HEK293 (cell line): ENCODE measurements at regions not wholly inside any gene's neighbourhood (a gene's known extent, or its start where the extent isn't known, plus 50 kb on each side); places are given as distances from the start of the nearest gene placed in this dataset.

Experiments used
- CTCF ChIA-PET: fragments of 350-600 bp; formaldehyde crosslinking; extraction: SDS; loops from one replicate; lab custom pipeline; 2021; ENCODE audit warnings: antibody characterized with exemption; lab: Yijun Ruan, JAX
- POLR2A ChIA-PET: fragments of 300-600 bp; formaldehyde crosslinking; extraction: SDS; loops from one replicate; lab custom pipeline; 2020; ENCODE audit warnings: antibody characterized with exemption, inconsistent platforms; lab: Yijun Ruan, JAX
- H3K27ac ChIP-seq: fragments of 200-500 bp; sonication (Bioruptor generic); 2 replicates; pipeline ENCODE4 v1.5.1; 2014; ENCODE audit warnings: low read depth, low read length, control low read depth, inconsistent platforms; ENCODE audit errors: extremely low read depth
- H3K36me3 ChIP-seq, 2 experiments: fragments of 200-500 bp in 1 of 2; sonication (Bioruptor generic) in 1 of 2; 1 replicate in 1 of 2; 2 replicates in 1 of 2; pipeline ENCODE4 v1.5.1; 2014 to 2017; ENCODE audit warnings: inconsistent platforms in 2 of 2, low read length in 2 of 2; ENCODE audit not compliant: control insufficient read depth in 2 of 2, insufficient read depth in 1 of 2
- H3K4me1 ChIP-seq: fragments of 200-500 bp; sonication (Bioruptor generic); 2 replicates; pipeline ENCODE4 v1.5.1; 2014; ENCODE audit warnings: mild to moderate bottlenecking, low read length, inconsistent platforms; ENCODE audit not compliant: control insufficient read depth, insufficient read depth
- H3K4me3 ChIP-seq: 2 replicates; pipeline ENCODE4 v1.5.1; 2011; ENCODE audit warnings: low read depth, mild to moderate bottlenecking, control low read depth, low read length, moderate library complexity
- H3K9me3 ChIP-seq: fragments of 200-500 bp; sonication (Bioruptor generic); 2 replicates; pipeline ENCODE4 v1.5.1; 2014; ENCODE audit warnings: low read depth, low read length, inconsistent platforms; ENCODE audit not compliant: control insufficient read depth, insufficient read depth
- GFI1B ChIP-seq: fragments of 450-650 bp; formaldehyde crosslinking; IDR thresholded peaks from 2 replicates; pipeline ENCODE4 v1.5.1; 2016; ENCODE audit warnings: missing biosample characterization, missing genetic modification characterization
- HOXC10 ChIP-seq: sonication (generic); formaldehyde crosslinking; IDR thresholded peaks from 2 replicates; pipeline ENCODE4 v1.8.1; 2023; ENCODE audit warnings: mild to moderate bottlenecking, missing genetic modification reagents
- KLF1 ChIP-seq: fragments of 450-650 bp; formaldehyde crosslinking; IDR thresholded peaks from 2 replicates; pipeline ENCODE4 v1.5.1; 2016; ENCODE audit warnings: missing biosample characterization, missing genetic modification characterization
- KLF7 ChIP-seq: fragments of 450-650 bp; formaldehyde crosslinking; IDR thresholded peaks from 2 replicates; pipeline ENCODE4 v1.5.1; 2016; ENCODE audit warnings: missing biosample characterization, missing genetic modification characterization, borderline replicate concordance
- KLF9 ChIP-seq: fragments of 450-650 bp; formaldehyde crosslinking; IDR thresholded peaks from 2 replicates; pipeline ENCODE4 v1.5.1; 2016; ENCODE audit warnings: missing biosample characterization, missing genetic modification characterization, low read depth
- MEIS1 ChIP-seq: sonication (generic); formaldehyde crosslinking; IDR thresholded peaks from 2 replicates; pipeline ENCODE4 v1.8.1; 2022; ENCODE audit warnings: missing genetic modification reagents, mild to moderate bottlenecking, borderline replicate concordance
- TCF7L2 ChIP-seq: IDR thresholded peaks from 2 replicates; pipeline ENCODE4 v1.6.1; 2011; ENCODE audit warnings: low read depth, mild to moderate bottlenecking, inconsistent platforms, low read length, moderate library complexity, borderline replicate concordance
- WT1 ChIP-seq: fragments of 450-650 bp; formaldehyde crosslinking; IDR thresholded peaks from 2 replicates; pipeline ENCODE4 v1.5.1; 2016; ENCODE audit warnings: missing biosample characterization, missing genetic modification characterization
- ZBTB17 ChIP-seq: fragments of 450-650 bp; formaldehyde crosslinking; IDR thresholded peaks from 2 replicates; pipeline ENCODE4 v1.5.1; 2016; ENCODE audit warnings: missing biosample characterization, missing genetic modification characterization
- ZBTB8A ChIP-seq: fragments of 450-650 bp; formaldehyde crosslinking; IDR thresholded peaks from 2 replicates; pipeline ENCODE4 v1.5.1; 2016; ENCODE audit warnings: missing biosample characterization, missing genetic modification characterization
- ZFP37 ChIP-seq: fragments of 450-650 bp; formaldehyde crosslinking; IDR thresholded peaks from 2 replicates; pipeline ENCODE4 v1.5.1; 2016; ENCODE audit warnings: missing biosample characterization, missing genetic modification characterization
- ZNF138 ChIP-seq: fragments of 450-650 bp; formaldehyde crosslinking; IDR thresholded peaks from 2 replicates; pipeline ENCODE4 v1.5.1; 2016; ENCODE audit warnings: missing biosample characterization, missing genetic modification characterization, borderline replicate concordance
- ZNF157 ChIP-seq: fragments of 450-650 bp; formaldehyde crosslinking; IDR thresholded peaks from 2 replicates; pipeline ENCODE4 v1.5.1; 2016; ENCODE audit warnings: missing biosample characterization, missing genetic modification characterization
- ZNF175 ChIP-seq: fragments of 450-650 bp; formaldehyde crosslinking; IDR thresholded peaks from 2 replicates; pipeline ENCODE4 v1.5.1; 2016; ENCODE audit warnings: missing biosample characterization, missing genetic modification characterization
- ZNF19 ChIP-seq: fragments of 450-650 bp; formaldehyde crosslinking; IDR thresholded peaks from 2 replicates; pipeline ENCODE4; 2016; ENCODE audit warnings: missing biosample characterization, missing genetic modification characterization, low read depth
- ZNF211 ChIP-seq: fragments of 450-650 bp; formaldehyde crosslinking; IDR thresholded peaks from 2 replicates; pipeline ENCODE4 v1.5.1; 2016; ENCODE audit warnings: low read depth, missing biosample characterization, missing genetic modification characterization
- ZNF544 ChIP-seq: fragments of 450-650 bp; formaldehyde crosslinking; IDR thresholded peaks from 2 replicates; pipeline ENCODE4 v1.5.0; 2017; ENCODE audit warnings: missing biosample characterization, missing genetic modification characterization
- ZNF558 ChIP-seq: fragments of 450-650 bp; formaldehyde crosslinking; IDR thresholded peaks from 2 replicates; pipeline ENCODE4 v1.5.1; 2016; ENCODE audit warnings: missing biosample characterization, missing genetic modification characterization
- ZNF560 ChIP-seq: fragments of 450-650 bp; formaldehyde crosslinking; IDR thresholded peaks from 2 replicates; pipeline ENCODE4 v1.5.1; 2017; ENCODE audit warnings: missing biosample characterization, missing genetic modification characterization, borderline replicate concordance
- ZNF600 ChIP-seq: fragments of 450-650 bp; formaldehyde crosslinking; IDR thresholded peaks from 2 replicates; pipeline ENCODE4 v1.5.1; 2016; ENCODE audit warnings: missing biosample characterization, missing genetic modification characterization
- ZNF610 ChIP-seq: fragments of 450-650 bp; formaldehyde crosslinking; IDR thresholded peaks from 2 replicates; pipeline ENCODE4 v1.5.1; 2016; ENCODE audit warnings: missing biosample characterization, missing genetic modification characterization, borderline replicate concordance
- ZNF660 ChIP-seq: fragments of 450-650 bp; IDR thresholded peaks from 2 replicates; pipeline ENCODE4 v1.5.1; 2018; ENCODE audit warnings: missing biosample characterization, mild to moderate bottlenecking, missing genetic modification characterization
- ZNF830 ChIP-seq: fragments of 450-650 bp; IDR thresholded peaks from 2 replicates; pipeline ENCODE4 v1.5.0; 2018; ENCODE audit warnings: missing biosample characterization, missing genetic modification characterization, low read depth, mild to moderate bottlenecking, moderate library complexity
- TF ChIP-seq, protein P1 (sequence below): fragments of 450-650 bp; formaldehyde crosslinking; IDR thresholded peaks from 2 replicates; pipeline ENCODE4 v1.5.1; 2016; ENCODE audit warnings: missing biosample characterization, missing genetic modification characterization
- TF ChIP-seq, protein P2 (sequence below): fragments of 450-650 bp; IDR thresholded peaks from 2 replicates; pipeline ENCODE4 v1.5.1; 2018; ENCODE audit warnings: missing biosample characterization, missing genetic modification characterization
- TF ChIP-seq, protein P3 (sequence below): fragments of 450-650 bp; formaldehyde crosslinking; IDR thresholded peaks from 2 replicates; pipeline ENCODE4 v1.5.1; 2016; ENCODE audit warnings: missing biosample characterization, missing genetic modification characterization

DNA sequence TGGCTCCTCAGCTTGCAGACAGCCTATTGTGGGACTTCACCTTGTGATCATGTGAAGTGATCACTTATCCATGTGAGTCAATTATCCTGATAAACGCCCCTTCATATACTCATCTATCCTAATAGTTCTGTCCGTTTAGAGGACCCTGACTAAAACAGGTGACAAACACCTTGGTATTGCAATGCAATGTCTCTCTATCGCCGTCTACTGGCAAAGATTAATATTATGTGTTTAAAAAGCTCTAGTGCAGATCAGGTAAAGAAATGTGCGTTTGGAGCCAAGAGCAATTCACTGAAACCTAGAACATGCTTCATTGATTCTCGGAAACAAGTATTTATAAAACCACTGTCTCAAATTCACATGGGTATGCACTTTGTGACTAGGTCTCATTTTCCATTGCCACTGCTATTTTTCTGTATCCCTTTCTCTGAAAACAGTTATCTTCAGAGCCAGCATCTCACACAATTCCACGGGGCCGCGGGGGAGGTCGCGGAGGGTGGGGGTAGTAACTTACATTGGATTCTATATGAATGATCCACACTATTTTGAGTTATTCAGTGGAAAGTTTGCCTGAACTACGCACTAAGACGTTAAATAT lies 554.6 kb upstream of the NCAM2 start:
- H3K4me3 ChIP-seq: no peak overlapping the region
- no peaks in the 10 kb centered on the region for H3K36me3 ChIP-seq
- ChIA-PET POLR2A (no interaction called here), CTCF (interaction anchor here (0.5 to 2.7 kb wide), 20 partner anchors 8 to 445 kb away, joined by 3 to 16 read pairs (median 4); no protein-coding TSS in a partner anchor)
- no peak overlapping the region for H3K27ac ChIP-seq
- no peaks in the 10 kb centered on the region; the same call in 1 of the 2 replicates for H3K9me3 ChIP-seq
- no peak for TF ChIP-seq ZBTB8A (tag by site-specific recombination)
- TF ChIP-seq ZNF544 (tag by site-specific recombination): no peak
- no peak for TF ChIP-seq ZNF157 (tag by site-specific recombination)
- no peak for TF ChIP-seq MEIS1 (CRISPR knock-in tag)
- no peak for TF ChIP-seq ZNF211
- no peak for TF ChIP-seq ZNF600 (tag by site-specific recombination)
- TF ChIP-seq TCF7L2: no peak
- no peak for TF ChIP-seq GFI1B (tag by site-specific recombination)
- TF ChIP-seq ZNF660 (tag by site-specific recombination): no peak
- H3K4me1 ChIP-seq: no peaks in the 10 kb centered on the region

DNA sequence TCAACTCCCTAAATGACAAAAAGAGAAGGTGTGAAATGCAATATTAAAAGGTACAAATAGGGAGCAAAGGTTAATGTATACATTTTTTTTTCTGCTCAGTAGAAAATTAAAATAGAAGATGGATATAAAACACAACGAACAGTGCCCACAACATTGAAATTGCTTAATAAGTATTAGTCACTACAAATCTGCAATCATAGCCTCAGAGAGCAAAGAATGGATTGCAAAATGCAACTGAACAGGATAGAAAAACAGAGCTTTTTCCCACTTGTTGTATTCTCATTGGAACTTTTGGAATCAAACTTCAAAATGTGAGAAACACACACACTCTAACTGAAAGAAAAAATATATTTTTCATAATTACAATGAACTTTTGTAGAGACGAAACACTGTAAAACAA lies 552.2 kb upstream of the NCAM2 start:
- no peak for TF ChIP-seq ZNF610 (tag by site-specific recombination)
- no peak for TF ChIP-seq ZBTB17 (tag by site-specific recombination)
- no peak for TF ChIP-seq ZNF830 (tag by site-specific recombination)
- POLR2A ChIA-PET: no interaction called here
- CTCF ChIA-PET: no interaction called here
- Histone ChIP-seq H3K27ac (no peak overlapping the region), H3K9me3 (no peaks in the 10 kb centered on the region; the same call in 1 of the 2 replicates), H3K4me3 (no peak overlapping the region), H3K4me1 (no peaks in the 10 kb centered on the region), H3K36me3 (no peaks in the 10 kb centered on the region)

DNA sequence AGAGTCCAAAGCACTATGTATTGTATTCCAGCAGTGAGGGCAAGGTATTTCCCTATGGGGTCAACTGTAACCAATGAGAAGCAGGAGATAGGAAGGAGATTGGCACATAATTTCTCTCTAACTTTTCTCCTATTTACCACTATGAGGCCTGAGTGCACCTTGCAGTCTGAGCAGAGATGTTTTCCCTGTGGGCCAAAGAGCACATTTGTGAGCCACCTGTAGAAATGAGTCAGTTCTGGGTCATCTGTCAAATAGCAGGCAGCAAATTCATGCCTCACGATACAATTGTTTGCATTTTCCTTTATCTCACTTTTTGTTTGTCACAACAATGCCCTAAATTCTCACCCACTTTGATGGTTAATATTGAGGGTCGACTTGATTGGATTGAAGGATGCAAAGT lies 547.2 kb upstream of the NCAM2 start:
- H3K36me3 ChIP-seq: no peaks in the 10 kb centered on the region
- no peaks in the 10 kb centered on the region for H3K4me1 ChIP-seq
- TF ChIP-seq ZNF19 (tag by site-specific recombination) (no peak), ZNF558 (tag by site-specific recombination) (no peak), KLF9 (tag by site-specific recombination) (no peak), ZNF138 (no peak), KLF1 (tag by site-specific recombination) (no peak), ZFP37 (no peak), KLF7 (tag by site-specific recombination) (no peak), ZNF560 (tag by site-specific recombination) (no peak), HOXC10 (no peak), ZNF175 (tag by site-specific recombination) (no peak), WT1 (no peak)
- TF ChIP-seq, protein P1, sequence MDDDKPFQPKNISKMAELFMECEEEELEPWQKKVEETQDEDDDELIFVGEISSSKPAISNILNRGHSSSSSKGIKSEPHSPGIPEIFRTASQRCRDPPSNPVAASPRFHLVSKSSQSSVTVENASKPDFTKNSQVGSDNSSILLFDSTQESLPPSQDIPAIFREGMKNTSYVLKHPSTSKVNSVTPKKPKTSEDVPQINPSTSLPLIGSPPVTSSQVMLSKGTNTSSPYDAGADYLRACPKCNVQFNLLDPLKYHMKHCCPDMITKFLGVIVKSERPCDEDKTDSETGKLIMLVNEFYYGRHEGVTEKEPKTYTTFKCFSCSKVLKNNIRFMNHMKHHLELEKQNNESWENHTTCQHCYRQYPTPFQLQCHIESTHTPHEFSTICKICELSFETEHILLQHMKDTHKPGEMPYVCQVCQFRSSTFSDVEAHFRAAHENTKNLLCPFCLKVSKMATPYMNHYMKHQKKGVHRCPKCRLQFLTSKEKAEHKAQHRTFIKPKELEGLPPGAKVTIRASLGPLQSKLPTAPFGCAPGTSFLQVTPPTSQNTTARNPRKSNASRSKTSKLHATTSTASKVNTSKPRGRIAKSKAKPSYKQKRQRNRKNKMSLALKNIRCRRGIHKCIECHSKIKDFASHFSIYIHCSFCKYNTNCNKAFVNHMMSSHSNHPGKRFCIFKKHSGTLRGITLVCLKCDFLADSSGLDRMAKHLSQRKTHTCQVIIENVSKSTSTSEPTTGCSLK: no peak
- TF ChIP-seq, protein P2, sequence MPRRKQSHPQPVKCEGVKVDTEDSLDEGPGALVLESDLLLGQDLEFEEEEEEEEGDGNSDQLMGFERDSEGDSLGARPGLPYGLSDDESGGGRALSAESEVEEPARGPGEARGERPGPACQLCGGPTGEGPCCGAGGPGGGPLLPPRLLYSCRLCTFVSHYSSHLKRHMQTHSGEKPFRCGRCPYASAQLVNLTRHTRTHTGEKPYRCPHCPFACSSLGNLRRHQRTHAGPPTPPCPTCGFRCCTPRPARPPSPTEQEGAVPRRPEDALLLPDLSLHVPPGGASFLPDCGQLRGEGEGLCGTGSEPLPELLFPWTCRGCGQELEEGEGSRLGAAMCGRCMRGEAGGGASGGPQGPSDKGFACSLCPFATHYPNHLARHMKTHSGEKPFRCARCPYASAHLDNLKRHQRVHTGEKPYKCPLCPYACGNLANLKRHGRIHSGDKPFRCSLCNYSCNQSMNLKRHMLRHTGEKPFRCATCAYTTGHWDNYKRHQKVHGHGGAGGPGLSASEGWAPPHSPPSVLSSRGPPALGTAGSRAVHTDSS (tag by site-specific recombination): no peak
- TF ChIP-seq, protein P3, sequence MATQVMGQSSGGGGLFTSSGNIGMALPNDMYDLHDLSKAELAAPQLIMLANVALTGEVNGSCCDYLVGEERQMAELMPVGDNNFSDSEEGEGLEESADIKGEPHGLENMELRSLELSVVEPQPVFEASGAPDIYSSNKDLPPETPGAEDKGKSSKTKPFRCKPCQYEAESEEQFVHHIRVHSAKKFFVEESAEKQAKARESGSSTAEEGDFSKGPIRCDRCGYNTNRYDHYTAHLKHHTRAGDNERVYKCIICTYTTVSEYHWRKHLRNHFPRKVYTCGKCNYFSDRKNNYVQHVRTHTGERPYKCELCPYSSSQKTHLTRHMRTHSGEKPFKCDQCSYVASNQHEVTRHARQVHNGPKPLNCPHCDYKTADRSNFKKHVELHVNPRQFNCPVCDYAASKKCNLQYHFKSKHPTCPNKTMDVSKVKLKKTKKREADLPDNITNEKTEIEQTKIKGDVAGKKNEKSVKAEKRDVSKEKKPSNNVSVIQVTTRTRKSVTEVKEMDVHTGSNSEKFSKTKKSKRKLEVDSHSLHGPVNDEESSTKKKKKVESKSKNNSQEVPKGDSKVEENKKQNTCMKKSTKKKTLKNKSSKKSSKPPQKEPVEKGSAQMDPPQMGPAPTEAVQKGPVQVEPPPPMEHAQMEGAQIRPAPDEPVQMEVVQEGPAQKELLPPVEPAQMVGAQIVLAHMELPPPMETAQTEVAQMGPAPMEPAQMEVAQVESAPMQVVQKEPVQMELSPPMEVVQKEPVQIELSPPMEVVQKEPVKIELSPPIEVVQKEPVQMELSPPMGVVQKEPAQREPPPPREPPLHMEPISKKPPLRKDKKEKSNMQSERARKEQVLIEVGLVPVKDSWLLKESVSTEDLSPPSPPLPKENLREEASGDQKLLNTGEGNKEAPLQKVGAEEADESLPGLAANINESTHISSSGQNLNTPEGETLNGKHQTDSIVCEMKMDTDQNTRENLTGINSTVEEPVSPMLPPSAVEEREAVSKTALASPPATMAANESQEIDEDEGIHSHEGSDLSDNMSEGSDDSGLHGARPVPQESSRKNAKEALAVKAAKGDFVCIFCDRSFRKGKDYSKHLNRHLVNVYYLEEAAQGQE (tag by site-specific recombination): no peak
- TF ChIP-seq, all 188 proteins: peak for 0
- ChIA-PET POLR2A (no interaction called here), CTCF (interaction anchor here (1.2 kb wide), 1 partner anchor 8 kb away, joined by 4 read pairs; no protein-coding TSS in a partner anchor)
- H3K4me3 ChIP-seq: no peak overlapping the region
- H3K9me3 ChIP-seq: no peaks in the 10 kb centered on the region; the same call in 1 of the 2 replicates
- H3K27ac ChIP-seq: no peak overlapping the region
